ENCODE measurements at regions not wholly inside any gene's neighbourhood (a gene's known extent, or its start where the extent isn't known, plus 50 kb on each side); places are given as distances from the start of the nearest gene placed in this dataset.

DNA sequence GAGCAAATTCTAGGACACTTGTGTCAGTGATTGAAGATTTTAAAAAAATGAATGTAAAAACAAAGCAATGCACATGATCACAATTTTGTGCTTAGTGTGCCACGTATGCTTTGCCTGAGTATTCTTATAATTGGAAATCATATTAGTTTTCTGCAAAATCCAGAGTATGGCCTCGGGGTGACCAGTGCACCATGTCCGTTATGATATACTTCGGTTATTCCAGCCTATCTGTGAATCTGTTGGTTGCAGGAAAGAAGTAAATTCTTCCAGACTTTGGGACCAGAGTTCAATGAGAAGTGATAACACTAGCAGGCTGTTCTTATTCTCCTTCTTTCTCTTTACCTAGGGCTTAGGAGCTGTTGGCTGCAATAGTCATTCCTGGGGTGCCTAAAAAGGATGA lies 152.0 kb upstream of the TMC3 start:
- Histone ChIP-seq H3K79me2 (ENCODE audit: low read length) (no peaks in the 10 kb centered on the region), H3K27ac (ENCODE audit: low read length) (no peak overlapping the region), H3K4me1 (ENCODE audit: low read length) (no peaks in the 10 kb centered on the region), H3K4me3 (ENCODE audit: low read length) (no peak overlapping the region), H3F3A (ENCODE audit: insufficient read depth, low read length) (no peaks in the 10 kb centered on the region), H3K9me3 (replicated peaks; ENCODE audit: insufficient read depth, low read length) (no peaks in the 10 kb centered on the region), H3K9ac (ENCODE audit: low read length) (no peak overlapping the region), H2AFZ (ENCODE audit: low read length) (no peak overlapping the region), H4K20me1 (ENCODE audit: insufficient read depth, low read length) (no peaks in the 10 kb centered on the region), H3K36me3 (replicated peaks; ENCODE audit: insufficient read depth, low read length) (no peaks in the 10 kb centered on the region), H3K9me2 (replicated peaks; ENCODE audit: insufficient read depth, low read length) (no peaks in the 10 kb centered on the region), H3K27me3 (replicated peaks; ENCODE audit: insufficient read depth, low read length) (no peaks in the 10 kb centered on the region), H3K4me2 (ENCODE audit: low read depth, low read length) (no peak overlapping the region)
- TF ChIP-seq CTCF (IDR thresholded peaks at IDR 0.05; ENCODE audit: low read length) (no peak), EZH2phosphoT487 (IDR thresholded peaks at IDR 0.05; ENCODE audit: low read length) (no peak), EZH2 (optimal IDR thresholded peaks at IDR 0.05; ENCODE audit: low read depth, low read length) (no peak)
- no peak for DNase-seq

GRCh38 chr15:81524496-81524895 lies 150.5 kb upstream of the TMC3 start:
- Histone ChIP-seq H3K9me2 (replicated peaks; ENCODE audit: insufficient read depth, low read length) (no peaks in the 10 kb centered on the region), H3K27ac (ENCODE audit: low read length) (no peak overlapping the region), H3F3A (ENCODE audit: insufficient read depth, low read length) (no peaks in the 10 kb centered on the region), H3K4me3 (ENCODE audit: low read length) (no peak overlapping the region), H3K9me3 (replicated peaks; ENCODE audit: insufficient read depth, low read length) (no peaks in the 10 kb centered on the region), H2AFZ (ENCODE audit: low read length) (no peak overlapping the region), H3K27me3 (replicated peaks; ENCODE audit: insufficient read depth, low read length) (no peaks in the 10 kb centered on the region), H3K79me2 (ENCODE audit: low read length) (no peaks in the 10 kb centered on the region), H4K20me1 (ENCODE audit: insufficient read depth, low read length) (no peaks in the 10 kb centered on the region), H3K4me2 (ENCODE audit: low read depth, low read length) (no peak overlapping the region), H3K36me3 (replicated peaks; ENCODE audit: insufficient read depth, low read length) (no peaks in the 10 kb centered on the region), H3K4me1 (ENCODE audit: low read length) (no peaks in the 10 kb centered on the region), H3K9ac (ENCODE audit: low read length) (no peak overlapping the region)
- DNase-seq: no peak
- TF ChIP-seq CTCF (IDR thresholded peaks at IDR 0.05; ENCODE audit: low read length) (no peak), EZH2 (optimal IDR thresholded peaks at IDR 0.05; ENCODE audit: low read depth, low read length) (no peak), EZH2phosphoT487 (IDR thresholded peaks at IDR 0.05; ENCODE audit: low read length) (no peak)

GRCh38 chr15:81523867-81524266 lies 149.9 kb upstream of the TMC3 start:
- no peak overlapping the region for H3K4me2 ChIP-seq (ENCODE audit: low read depth, low read length)
- no peaks in the 10 kb centered on the region for H3K4me1 ChIP-seq (ENCODE audit: low read length)
- no peak for DNase-seq
- H3K27ac ChIP-seq (ENCODE audit: low read length): no peak overlapping the region
- TF ChIP-seq CTCF (IDR thresholded peaks at IDR 0.05; ENCODE audit: low read length) (no peak), EZH2 (optimal IDR thresholded peaks at IDR 0.05; ENCODE audit: low read depth, low read length) (no peak), EZH2phosphoT487 (IDR thresholded peaks at IDR 0.05; ENCODE audit: low read length) (no peak)
- H3K4me3 ChIP-seq (ENCODE audit: low read length): no peak overlapping the region
- no peaks in the 10 kb centered on the region for H3K9me2 ChIP-seq (replicated peaks; ENCODE audit: insufficient read depth, low read length)
- no peaks in the 10 kb centered on the region for H3K79me2 ChIP-seq (ENCODE audit: low read length)
- H3K36me3 ChIP-seq (replicated peaks; ENCODE audit: insufficient read depth, low read length): no peaks in the 10 kb centered on the region
- H4K20me1 ChIP-seq (ENCODE audit: insufficient read depth, low read length): no peaks in the 10 kb centered on the region
- H2AFZ ChIP-seq (ENCODE audit: low read length): no peak overlapping the region
- H3F3A ChIP-seq (ENCODE audit: insufficient read depth, low read length): no peaks in the 10 kb centered on the region
- H3K9ac ChIP-seq (ENCODE audit: low read length): no peak overlapping the region
- no peaks in the 10 kb centered on the region for H3K9me3 ChIP-seq (replicated peaks; ENCODE audit: insufficient read depth, low read length)
- H3K27me3 ChIP-seq (replicated peaks; ENCODE audit: insufficient read depth, low read length): no peaks in the 10 kb centered on the region

Measured in MM.1S (cell line).